SU-DHL-6 (cell line): ENCODE measurements at regions not wholly inside any gene's neighbourhood (a gene's known extent, or its start where the extent isn't known, plus 50 kb on each side); places are given as distances from the start of the nearest gene placed in this dataset.

Source experiments
- H2AFZ ChIP-seq: fragments of 200-600 bp; sonication (generic); 2 replicates; pipeline ENCODE4 v1.6.1; 2014; ENCODE audit warnings: low read depth, mild to moderate bottlenecking, moderate library complexity, mixed read lengths, antibody characterized with exemption, low read length; ENCODE audit not compliant: severe bottlenecking
- H3F3A ChIP-seq: fragments of 200-600 bp; shearing (Covaris generic); 2 replicates; pipeline ENCODE4 v1.6.0; 2016; ENCODE audit warnings: antibody characterized with exemption, mild to moderate bottlenecking; ENCODE audit not compliant: insufficient read depth
- H3K27ac ChIP-seq: fragments of 200-600 bp; sonication (generic); 2 replicates; pipeline ENCODE4 v1.5.1; 2016; ENCODE audit warnings: low read depth, mild to moderate bottlenecking, low read length, moderate library complexity, mixed read lengths
- H3K27me3 ChIP-seq: fragments of 200-600 bp; sonication (generic), shearing (Covaris generic); 2 replicates; pipeline ENCODE4 v1.6.0; 2014; ENCODE audit warnings: mild to moderate bottlenecking, low read length
- H3K36me3 ChIP-seq: fragments of 200-600 bp; sonication (generic); 2 replicates; pipeline ENCODE4 v1.6.1; 2014; ENCODE audit warnings: mild to moderate bottlenecking, low read length, mixed read lengths
- H3K4me2 ChIP-seq: fragments of 300-600, 200-600 bp; shearing (Covaris generic), sonication (generic); 2 replicates; pipeline ENCODE4 v1.6.0; 2014; ENCODE audit warnings: low read length, low read depth, mild to moderate bottlenecking; ENCODE audit not compliant: poor library complexity, severe bottlenecking
- H3K4me3 ChIP-seq: fragments of 200-600 bp; sonication (generic); 2 replicates; pipeline ENCODE4 v1.5.1; 2014; ENCODE audit warnings: antibody characterized with exemption, low read length, mild to moderate bottlenecking, mixed read lengths; ENCODE audit not compliant: insufficient read depth, poor library complexity, severe bottlenecking
- H3K79me2 ChIP-seq: fragments of 200-600 bp; sonication (generic); 2 replicates; pipeline ENCODE4 v1.6.1; 2014; ENCODE audit warnings: mild to moderate bottlenecking, low read length, moderate library complexity; ENCODE audit not compliant: insufficient read depth
- H3K9ac ChIP-seq: fragments of 200-600 bp; sonication (generic); 2 replicates; pipeline ENCODE4 v1.7.0; 2014; ENCODE audit warnings: mild to moderate bottlenecking, low read length
- H3K9me2 ChIP-seq: fragments of 200-600 bp; sonication (generic); replicated peaks from 2 replicates; pipeline ENCODE4 v1.6.1; 2014; ENCODE audit warnings: low read length; ENCODE audit not compliant: insufficient read depth
- H3K9me3 ChIP-seq: fragments of 200-600 bp; sonication (generic); 2 replicates; pipeline ENCODE4 v1.6.1; 2014; ENCODE audit warnings: low read length, mixed read lengths; ENCODE audit not compliant: insufficient read depth
- H4K20me1 ChIP-seq: fragments of 200-600 bp; sonication (generic); 2 replicates; pipeline ENCODE4 v1.6.1; 2014; ENCODE audit warnings: low read depth, mild to moderate bottlenecking, antibody characterized with exemption, low read length, moderate library complexity, mixed read lengths
- CTCF ChIP-seq: fragments of 200-600 bp; sonication (generic); IDR thresholded peaks from one replicate; pipeline ENCODE4 v1.5.1; 2017; ENCODE audit warnings: antibody characterized with exemption, mild to moderate bottlenecking, low read length, moderate library complexity; ENCODE audit not compliant: insufficient read depth, poor library complexity, severe bottlenecking
- EZH2phosphoT487 ChIP-seq: fragments of 200-600 bp; sonication (generic), shearing (Covaris generic); conservative IDR thresholded peaks from 2 replicates; pipeline ENCODE4 v1.6.1; 2018; ENCODE audit warnings: mild to moderate bottlenecking, antibody characterized with exemption, low read length, moderate library complexity, mixed read lengths

GRCh38 chr12:77344651-77345050 lies 279.3 kb upstream of the E2F7 start:
- Histone ChIP-seq H2AFZ (no peak overlapping the region), H3K9me2 (no peaks in the 10 kb centered on the region), H4K20me1 (no peaks in the 10 kb centered on the region), H3K79me2 (no peaks in the 10 kb centered on the region), H3K4me2 (no peak overlapping the region), H3K4me3 (no peak overlapping the region), H3K9ac (no peak overlapping the region), H3K27ac (no peak overlapping the region), H3K9me3 (no peaks in the 10 kb centered on the region), H3K36me3 (no peaks in the 10 kb centered on the region), H3K27me3 (no peaks in the 10 kb centered on the region), H3F3A (no peaks in the 10 kb centered on the region)
- TF ChIP-seq CTCF, result no peak
- no peak for TF ChIP-seq EZH2phosphoT487

GRCh38 chr12:77343291-77343690 lies 277.9 kb upstream of the E2F7 start:
- no peak for TF ChIP-seq CTCF
- TF ChIP-seq EZH2phosphoT487, result no peak
- no peaks in the 10 kb centered on the region for H3K9me2 ChIP-seq
- no peak overlapping the region for H3K9ac ChIP-seq
- no peaks in the 10 kb centered on the region for H3F3A ChIP-seq
- H3K4me2 ChIP-seq, result no peak overlapping the region
- H3K27ac ChIP-seq, result no peak overlapping the region
- no peaks in the 10 kb centered on the region for H3K9me3 ChIP-seq
- H2AFZ ChIP-seq, result no peak overlapping the region
- H3K79me2 ChIP-seq, result no peaks in the 10 kb centered on the region
- no peak overlapping the region for H3K4me3 ChIP-seq
- no peaks in the 10 kb centered on the region for H3K36me3 ChIP-seq
- H3K27me3 ChIP-seq, result no peaks in the 10 kb centered on the region
- H4K20me1 ChIP-seq, result no peaks in the 10 kb centered on the region

GRCh38 chr12:77342253-77342652 lies 276.9 kb upstream of the E2F7 start:
- H3K4me2 ChIP-seq, result no peak overlapping the region
- no peaks in the 10 kb centered on the region for H3K27me3 ChIP-seq
- no peaks in the 10 kb centered on the region for H3F3A ChIP-seq
- H4K20me1 ChIP-seq, result no peaks in the 10 kb centered on the region
- no peak overlapping the region for H3K27ac ChIP-seq
- no peak for TF ChIP-seq CTCF
- no peak for TF ChIP-seq EZH2phosphoT487
- H3K9me3 ChIP-seq, result no peaks in the 10 kb centered on the region
- H3K9me2 ChIP-seq, result no peaks in the 10 kb centered on the region
- no peak overlapping the region for H3K4me3 ChIP-seq
- H3K36me3 ChIP-seq, result no peaks in the 10 kb centered on the region
- H3K79me2 ChIP-seq, result no peaks in the 10 kb centered on the region
- H2AFZ ChIP-seq, result no peak overlapping the region
- H3K9ac ChIP-seq, result no peak overlapping the region

DNA sequence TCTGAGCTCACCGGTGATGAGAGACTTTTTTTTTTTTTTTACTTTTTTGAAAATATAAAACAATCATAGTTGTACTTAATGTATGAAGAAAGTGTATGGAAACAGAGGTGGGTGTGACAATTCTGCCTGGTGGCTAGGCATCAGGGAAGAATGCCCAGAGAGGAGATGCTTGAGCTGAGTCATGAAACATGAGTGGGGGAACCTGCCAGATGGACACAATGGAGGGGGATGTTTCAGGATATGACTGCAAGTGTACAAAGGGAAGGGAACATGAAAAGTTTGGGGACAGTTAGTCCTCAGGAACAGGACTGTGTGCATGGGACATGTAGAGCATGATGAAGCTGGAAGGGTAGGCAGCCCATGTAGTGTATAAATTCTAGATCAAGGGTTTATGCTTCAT lies 274.2 kb upstream of the E2F7 start:
- H3K27me3 ChIP-seq, result no peaks in the 10 kb centered on the region
- H3K27ac ChIP-seq, result no peak overlapping the region
- H4K20me1 ChIP-seq, result no peaks in the 10 kb centered on the region
- no peak overlapping the region for H2AFZ ChIP-seq
- no peak overlapping the region for H3K9ac ChIP-seq
- H3F3A ChIP-seq, result no peaks in the 10 kb centered on the region
- H3K4me2 ChIP-seq, result no peak overlapping the region
- H3K36me3 ChIP-seq, result no peaks in the 10 kb centered on the region
- TF ChIP-seq CTCF (no peak), EZH2phosphoT487 (no peak)
- H3K79me2 ChIP-seq, result no peaks in the 10 kb centered on the region
- no peak overlapping the region for H3K4me3 ChIP-seq
- no peaks in the 10 kb centered on the region for H3K9me3 ChIP-seq
- H3K9me2 ChIP-seq, result no peaks in the 10 kb centered on the region
